GM12872 (cell line): ENCODE measurements at regions not wholly inside any gene's neighbourhood (a gene's known extent, or its start where the extent isn't known, plus 50 kb on each side); places are given as distances from the start of the nearest gene placed in this dataset.

Source experiments
- TF ChIP-seq, protein P1 (sequence below): IDR thresholded peaks from 3 replicates; pipeline ENCODE4 v1.5.1; 2011; ENCODE audit warnings: low read depth, mild to moderate bottlenecking, low read length, moderate library complexity; ENCODE audit not compliant: insufficient read depth

DNA sequence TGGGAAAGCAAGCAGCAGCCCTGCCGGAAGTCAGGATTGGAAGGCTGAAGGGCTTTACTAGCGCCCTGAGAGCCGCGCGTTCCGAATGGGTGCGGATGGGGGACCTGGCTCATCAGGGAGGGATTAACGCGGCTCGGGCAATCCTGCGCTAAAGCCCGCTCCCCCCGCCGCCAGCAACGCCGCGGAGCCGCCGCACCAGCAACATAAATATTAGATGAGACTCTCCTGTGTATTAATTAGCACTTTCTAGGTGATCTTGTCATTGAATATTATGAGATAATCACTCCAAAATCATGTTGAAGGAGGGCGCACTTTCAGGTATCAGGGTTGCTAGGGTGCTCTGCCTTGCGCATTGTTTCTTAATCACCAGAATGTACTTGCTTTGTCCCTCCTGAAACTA, 357.2 kb upstream of the FAM241A start:
- TF ChIP-seq, protein P1, sequence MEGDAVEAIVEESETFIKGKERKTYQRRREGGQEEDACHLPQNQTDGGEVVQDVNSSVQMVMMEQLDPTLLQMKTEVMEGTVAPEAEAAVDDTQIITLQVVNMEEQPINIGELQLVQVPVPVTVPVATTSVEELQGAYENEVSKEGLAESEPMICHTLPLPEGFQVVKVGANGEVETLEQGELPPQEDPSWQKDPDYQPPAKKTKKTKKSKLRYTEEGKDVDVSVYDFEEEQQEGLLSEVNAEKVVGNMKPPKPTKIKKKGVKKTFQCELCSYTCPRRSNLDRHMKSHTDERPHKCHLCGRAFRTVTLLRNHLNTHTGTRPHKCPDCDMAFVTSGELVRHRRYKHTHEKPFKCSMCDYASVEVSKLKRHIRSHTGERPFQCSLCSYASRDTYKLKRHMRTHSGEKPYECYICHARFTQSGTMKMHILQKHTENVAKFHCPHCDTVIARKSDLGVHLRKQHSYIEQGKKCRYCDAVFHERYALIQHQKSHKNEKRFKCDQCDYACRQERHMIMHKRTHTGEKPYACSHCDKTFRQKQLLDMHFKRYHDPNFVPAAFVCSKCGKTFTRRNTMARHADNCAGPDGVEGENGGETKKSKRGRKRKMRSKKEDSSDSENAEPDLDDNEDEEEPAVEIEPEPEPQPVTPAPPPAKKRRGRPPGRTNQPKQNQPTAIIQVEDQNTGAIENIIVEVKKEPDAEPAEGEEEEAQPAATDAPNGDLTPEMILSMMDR: no peak

- TF ChIP-seq, protein P1: no peak
Observed at GRCh38 chr4:111789901-111790640, 355.2 kb upstream of the FAM241A start.

GRCh38 chr4:111792632-111793031, 352.6 kb upstream of the FAM241A start:
- TF ChIP-seq, protein P1: no peak

DNA sequence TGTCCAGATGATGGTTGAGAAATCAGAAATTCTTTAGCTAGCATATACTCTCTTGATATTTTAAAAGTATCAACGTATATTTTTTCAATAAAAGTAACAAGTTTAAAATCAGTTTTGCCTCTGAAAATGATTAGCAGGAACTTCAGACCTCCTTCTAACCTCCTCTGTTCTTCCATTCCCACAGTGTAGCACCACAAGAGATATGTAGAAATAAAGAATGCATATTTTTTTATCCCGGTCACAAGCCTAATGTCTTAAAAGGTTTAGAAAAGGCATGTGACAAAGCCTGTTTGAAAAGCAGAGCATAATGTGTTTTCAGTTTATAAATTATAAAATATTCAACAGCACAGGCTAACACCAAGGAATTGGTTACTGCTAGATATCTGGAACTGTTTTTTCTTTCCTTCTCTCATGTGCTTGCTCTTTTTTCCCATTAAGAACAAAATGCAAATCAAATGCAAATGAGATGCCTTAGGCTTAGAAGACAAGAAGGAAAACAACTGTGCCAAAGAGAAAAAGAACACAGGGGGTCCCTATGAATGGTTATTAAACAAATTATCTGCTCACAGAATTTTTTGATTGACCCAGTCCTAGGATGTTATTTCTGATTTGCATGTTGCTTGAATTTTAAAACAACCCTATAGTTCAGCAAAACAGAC, 351.7 kb upstream of the FAM241A start:
- TF ChIP-seq, protein P1: no peak

GRCh38 chr4:111797455-111798163, 347.6 kb upstream of the FAM241A start:
- TF ChIP-seq, protein P1: no peak

DNA sequence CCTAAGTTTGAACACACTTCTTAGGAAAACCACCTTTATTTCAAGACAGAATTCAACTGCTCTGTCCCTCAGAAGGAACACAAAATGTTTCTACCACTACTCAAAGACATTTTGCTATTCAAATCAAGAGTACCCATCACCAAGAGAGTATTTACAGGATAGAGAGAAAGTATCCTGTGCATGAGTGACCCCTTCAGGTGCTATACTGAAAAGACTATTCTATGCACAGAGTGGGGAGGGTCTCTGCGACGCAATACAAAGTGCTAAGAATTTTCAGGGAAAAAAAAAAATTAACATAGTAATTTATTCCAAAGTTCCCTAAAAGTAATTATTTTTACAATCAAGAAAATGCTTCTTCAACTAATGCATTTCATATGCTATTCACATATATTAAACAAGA, 346.4 kb upstream of the FAM241A start:
- TF ChIP-seq, protein P1: no peak

DNA sequence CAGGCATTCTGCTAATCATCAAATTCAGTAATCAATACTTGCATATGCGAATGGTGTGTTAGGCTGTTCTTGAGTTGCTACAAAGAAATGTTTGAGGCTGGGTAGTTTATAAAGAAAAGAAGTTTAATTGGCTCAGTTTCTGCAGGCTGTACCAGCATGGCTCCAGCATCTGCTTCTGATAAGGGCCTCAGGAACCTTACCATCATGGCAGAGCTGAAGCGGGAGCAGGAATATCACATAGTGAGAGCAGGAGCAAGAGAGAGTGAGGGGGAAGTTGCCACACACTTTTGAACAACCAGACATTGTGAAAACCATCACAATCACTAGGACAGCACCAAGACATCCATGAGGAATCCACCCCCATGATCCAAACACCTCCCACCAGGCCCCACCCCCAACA, 344.7 kb upstream of the FAM241A start:
- TF ChIP-seq, protein P1: no peak
